NT2/D1 (cell line): ENCODE measurements at regions not wholly inside any gene's neighbourhood (a gene's known extent, or its start where the extent isn't known, plus 50 kb on each side); places are given as distances from the start of the nearest gene placed in this dataset.

Experiments
- YY1 ChIP-seq: IDR thresholded peaks from 2 replicates; pipeline ENCODE4 v1.6.1; 2011; ENCODE audit not compliant: insufficient read length, insufficient read depth
- ZNF274 ChIP-seq: IDR thresholded peaks from 2 replicates; pipeline ENCODE4 v1.6.1; 2011; ENCODE audit warnings: mild to moderate bottlenecking, low read depth, low read length

GRCh38 chr5:171649075-171649401, 136.6 kb upstream of the SMIM23 start:
- no peak for TF ChIP-seq ZNF274
- no peak for TF ChIP-seq YY1
